GM23338 (cell line): ENCODE measurements at regions not wholly inside any gene's neighbourhood (a gene's known extent, or its start where the extent isn't known, plus 50 kb on each side); places are given as distances from the start of the nearest gene placed in this dataset.

Source experiments
- ATAC-seq: fragments of 200-7000 bp; cut with Tn5 transposase; 3 replicates; pipeline ENCODE4 v1.9.1; 2020
- DNase-seq: peaks from one replicate; pipeline ENCODE4 v3.0.0-alpha.2; 2015; ENCODE audit warnings: low spot score
- H2AFZ ChIP-seq: fragments of 200-600 bp; sonication (generic); 2 replicates; pipeline ENCODE4 v1.8.0; 2016; ENCODE audit warnings: antibody characterized with exemption, mild to moderate bottlenecking, moderate library complexity
- H3F3A ChIP-seq: fragments of 200-600 bp; sonication (generic); replicated peaks from 2 replicates; pipeline ENCODE4 v1.8.0; 2017; ENCODE audit warnings: antibody characterized with exemption, mixed run types, low read depth
- H3K27ac ChIP-seq: fragments of 200-600 bp; sonication (generic); 2 replicates; pipeline ENCODE4 v1.6.1; 2016; ENCODE audit warnings: low read depth
- H3K27me3 ChIP-seq: fragments of 200-600 bp; sonication (generic); 2 replicates; pipeline ENCODE4 v1.8.0; 2016; ENCODE audit warnings: mild to moderate bottlenecking, mixed run types, moderate library complexity; ENCODE audit not compliant: insufficient read depth
- H3K36me3 ChIP-seq: fragments of 200-600 bp; sonication (generic); 2 replicates; pipeline ENCODE4 v1.8.0; 2016; ENCODE audit warnings: mild to moderate bottlenecking; ENCODE audit not compliant: insufficient read depth
- H3K4me1 ChIP-seq: fragments of 200-600 bp; sonication (generic); 2 replicates; pipeline ENCODE4 v1.8.0; 2016; ENCODE audit warnings: mild to moderate bottlenecking, moderate library complexity; ENCODE audit not compliant: insufficient read depth
- H3K4me2 ChIP-seq: fragments of 200-600 bp; sonication (generic); 2 replicates; pipeline ENCODE4 v1.7.1; 2017; ENCODE audit warnings: mixed run types
- H3K4me3 ChIP-seq: fragments of 200-600 bp; sonication (generic); 2 replicates; pipeline ENCODE4 v1.6.1; 2016; ENCODE audit warnings: mixed run types
- H3K79me2 ChIP-seq: fragments of 200-600 bp; sonication (generic); replicated peaks from 2 replicates; pipeline ENCODE4 v1.8.0; 2017; ENCODE audit warnings: mild to moderate bottlenecking; ENCODE audit not compliant: insufficient read depth
- H3K9me2 ChIP-seq: fragments of 200-600 bp; sonication (generic); 2 replicates; pipeline ENCODE4 v1.8.0; 2017; ENCODE audit not compliant: insufficient read depth
- H4K20me1 ChIP-seq: fragments of 200-600 bp; sonication (generic); replicated peaks from 2 replicates; pipeline ENCODE4 v1.8.0; 2017; ENCODE audit warnings: mild to moderate bottlenecking; ENCODE audit not compliant: insufficient read depth
- H3K27ac Mint-ChIP-seq: 2 replicates; pipeline ENCODE4 v1.8.0; 2020; ENCODE audit warnings: inconsistent platforms, mild to moderate bottlenecking, moderate library complexity, mixed read lengths
- H3K27me3 Mint-ChIP-seq: 3 replicates; pipeline ENCODE4 v1.8.0; 2022; ENCODE audit warnings: low read depth, mild to moderate bottlenecking, moderate library complexity, mixed read lengths, inconsistent platforms; ENCODE audit not compliant: insufficient read depth, poor library complexity
- H3K36me3 Mint-ChIP-seq: 3 replicates; pipeline ENCODE4 v1.8.0; 2021; ENCODE audit warnings: low read depth, mild to moderate bottlenecking, inconsistent platforms, moderate library complexity, mixed read lengths
- H3K4me1 Mint-ChIP-seq: 3 replicates; pipeline ENCODE4 v1.8.0; 2020; ENCODE audit warnings: mild to moderate bottlenecking, inconsistent platforms, mixed read lengths
- H3K4me3 Mint-ChIP-seq: 3 replicates; pipeline ENCODE4 v1.8.0; 2021; ENCODE audit warnings: moderate library complexity, mild to moderate bottlenecking, inconsistent platforms, mixed read lengths
- H3K9me3 Mint-ChIP-seq: 3 replicates; pipeline ENCODE4 v1.8.0; 2020; ENCODE audit warnings: moderate library complexity, mild to moderate bottlenecking, inconsistent platforms, mixed read lengths
- CREB1 ChIP-seq: fragments of 250-450 bp; sonication (Bioruptor Pico); IDR thresholded peaks from 2 replicates; pipeline ENCODE4 v1.5.0; 2020; ENCODE audit warnings: low read depth, mild to moderate bottlenecking, moderate library complexity
- EZH2 ChIP-seq: fragments of 200-600 bp; sonication (generic); IDR thresholded peaks from one replicate; pipeline ENCODE4 v1.8.0; 2017; ENCODE audit warnings: antibody characterized with exemption, mild to moderate bottlenecking, low read depth; ENCODE audit not compliant: unreplicated experiment
- EZH2phosphoT487 ChIP-seq: fragments of 200-600 bp; sonication (generic); IDR thresholded peaks from one replicate; pipeline ENCODE4 v1.8.1; 2018; ENCODE audit warnings: antibody characterized with exemption; ENCODE audit not compliant: unreplicated experiment
- JUNB ChIP-seq: IDR thresholded peaks from one replicate; pipeline ENCODE4 v1.6.1; 2016; ENCODE audit warnings: antibody characterized with exemption; ENCODE audit not compliant: unreplicated experiment
- POLR2AphosphoS5 ChIP-seq: IDR thresholded peaks from 2 replicates; pipeline ENCODE4 v1.6.1; 2016; ENCODE audit warnings: antibody characterized with exemption, low read depth
- ZNF114 ChIP-seq: fragments of 250-450 bp; sonication (Bioruptor Pico); IDR thresholded peaks from 2 replicates; pipeline ENCODE4 v1.5.0; 2020; ENCODE audit warnings: mild to moderate bottlenecking, moderate library complexity
- ZNF331 ChIP-seq: fragments of 250-450 bp; sonication (Bioruptor Pico); IDR thresholded peaks from 2 replicates; pipeline ENCODE4 v1.5.0; 2020; ENCODE audit warnings: low read depth, mild to moderate bottlenecking, moderate library complexity
- ZNF462 ChIP-seq: fragments of 250-450 bp; sonication (Bioruptor Pico); IDR thresholded peaks from 2 replicates; pipeline ENCODE4 v1.5.0; 2020; ENCODE audit warnings: mild to moderate bottlenecking, moderate library complexity
- TF ChIP-seq, protein P1 (sequence below): IDR thresholded peaks from 2 replicates; pipeline ENCODE4 v1.6.1; 2016; ENCODE audit warnings: antibody characterized with exemption
- TF ChIP-seq, protein P2 (sequence below): IDR thresholded peaks from one replicate; pipeline ENCODE4 v1.6.1; 2018; ENCODE audit warnings: antibody characterized with exemption; ENCODE audit not compliant: unreplicated experiment

DNA sequence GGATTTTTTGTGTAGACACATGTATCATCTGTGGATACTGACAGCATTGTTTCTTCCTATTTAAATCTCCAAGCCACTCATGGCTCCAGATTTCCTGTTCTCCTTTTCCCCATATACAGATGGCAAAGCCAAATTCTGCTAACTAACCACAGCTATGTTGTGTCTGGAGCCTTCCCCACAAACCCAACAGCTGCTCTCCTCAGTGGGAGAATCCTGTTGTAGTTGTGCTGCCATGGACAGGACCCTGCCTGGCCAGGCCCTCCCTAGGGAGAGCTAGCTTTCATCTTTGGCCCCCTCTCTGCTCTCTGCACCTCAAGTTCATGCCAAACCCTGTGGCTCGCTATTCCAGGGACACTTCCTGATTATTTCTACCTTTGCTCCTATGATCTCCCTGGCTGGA is 106.4 kb upstream of the CCDC90B start:
- Histone ChIP-seq H2AFZ (no peak overlapping the region), H3K9me2 (peaks cover 7% of the 10 kb centered on the region; the same call in 1 of the 2 replicates), H4K20me1 (no peaks in the 10 kb centered on the region), H3K36me3 (no peaks in the 10 kb centered on the region), H3K79me2 (no peaks in the 10 kb centered on the region), H3K27me3 (no peaks in the 10 kb centered on the region), H3K4me3 (no peak overlapping the region), H3F3A (no peaks in the 10 kb centered on the region), H3K27ac (no peak overlapping the region), H3K4me2 (no peak overlapping the region), H3K4me1 (no peaks in the 10 kb centered on the region)
- TF ChIP-seq, protein P1, sequence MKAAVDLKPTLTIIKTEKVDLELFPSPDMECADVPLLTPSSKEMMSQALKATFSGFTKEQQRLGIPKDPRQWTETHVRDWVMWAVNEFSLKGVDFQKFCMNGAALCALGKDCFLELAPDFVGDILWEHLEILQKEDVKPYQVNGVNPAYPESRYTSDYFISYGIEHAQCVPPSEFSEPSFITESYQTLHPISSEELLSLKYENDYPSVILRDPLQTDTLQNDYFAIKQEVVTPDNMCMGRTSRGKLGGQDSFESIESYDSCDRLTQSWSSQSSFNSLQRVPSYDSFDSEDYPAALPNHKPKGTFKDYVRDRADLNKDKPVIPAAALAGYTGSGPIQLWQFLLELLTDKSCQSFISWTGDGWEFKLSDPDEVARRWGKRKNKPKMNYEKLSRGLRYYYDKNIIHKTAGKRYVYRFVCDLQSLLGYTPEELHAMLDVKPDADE: no peak
- TF ChIP-seq EZH2phosphoT487 (no peak), JUNB (no peak)
- no peak for DNase-seq
- ATAC-seq: no peak
- Mint-ChIP-seq H3K4me1 (no peaks in the 10 kb centered on the region), H3K4me3 (no peak overlapping the region), H3K27me3 (no peaks in the 10 kb centered on the region), H3K9me3 (peaks cover 5% of the 10 kb centered on the region; the same call in 2 of the 3 replicates), H3K27ac (no peak overlapping the region), H3K36me3 (no peaks in the 10 kb centered on the region; the same call in 2 of the 3 replicates)

- no peak overlapping the region for H3K4me3 ChIP-seq
- no peak overlapping the region for H3K4me3 Mint-ChIP-seq
- no peak for TF ChIP-seq EZH2
- no peak for TF ChIP-seq EZH2phosphoT487
- TF ChIP-seq CREB1: no peak
- TF ChIP-seq, protein P2, sequence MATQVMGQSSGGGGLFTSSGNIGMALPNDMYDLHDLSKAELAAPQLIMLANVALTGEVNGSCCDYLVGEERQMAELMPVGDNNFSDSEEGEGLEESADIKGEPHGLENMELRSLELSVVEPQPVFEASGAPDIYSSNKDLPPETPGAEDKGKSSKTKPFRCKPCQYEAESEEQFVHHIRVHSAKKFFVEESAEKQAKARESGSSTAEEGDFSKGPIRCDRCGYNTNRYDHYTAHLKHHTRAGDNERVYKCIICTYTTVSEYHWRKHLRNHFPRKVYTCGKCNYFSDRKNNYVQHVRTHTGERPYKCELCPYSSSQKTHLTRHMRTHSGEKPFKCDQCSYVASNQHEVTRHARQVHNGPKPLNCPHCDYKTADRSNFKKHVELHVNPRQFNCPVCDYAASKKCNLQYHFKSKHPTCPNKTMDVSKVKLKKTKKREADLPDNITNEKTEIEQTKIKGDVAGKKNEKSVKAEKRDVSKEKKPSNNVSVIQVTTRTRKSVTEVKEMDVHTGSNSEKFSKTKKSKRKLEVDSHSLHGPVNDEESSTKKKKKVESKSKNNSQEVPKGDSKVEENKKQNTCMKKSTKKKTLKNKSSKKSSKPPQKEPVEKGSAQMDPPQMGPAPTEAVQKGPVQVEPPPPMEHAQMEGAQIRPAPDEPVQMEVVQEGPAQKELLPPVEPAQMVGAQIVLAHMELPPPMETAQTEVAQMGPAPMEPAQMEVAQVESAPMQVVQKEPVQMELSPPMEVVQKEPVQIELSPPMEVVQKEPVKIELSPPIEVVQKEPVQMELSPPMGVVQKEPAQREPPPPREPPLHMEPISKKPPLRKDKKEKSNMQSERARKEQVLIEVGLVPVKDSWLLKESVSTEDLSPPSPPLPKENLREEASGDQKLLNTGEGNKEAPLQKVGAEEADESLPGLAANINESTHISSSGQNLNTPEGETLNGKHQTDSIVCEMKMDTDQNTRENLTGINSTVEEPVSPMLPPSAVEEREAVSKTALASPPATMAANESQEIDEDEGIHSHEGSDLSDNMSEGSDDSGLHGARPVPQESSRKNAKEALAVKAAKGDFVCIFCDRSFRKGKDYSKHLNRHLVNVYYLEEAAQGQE: no peak
- TF ChIP-seq, protein P1: no peak
- TF ChIP-seq POLR2AphosphoS5: no peak
- no peak for TF ChIP-seq ZNF462 (CRISPR knock-in tag)
- TF ChIP-seq ZNF331 (CRISPR knock-in tag): no peak
- TF ChIP-seq ZNF114: no peak
Observed at GRCh38 chr11:83389975-83390374, 103.8 kb upstream of the CCDC90B start.

More at GRCh38 chr11:83389975-83390374, 103.8 kb upstream of the CCDC90B start:
- H3K27ac ChIP-seq: no peak overlapping the region
- H3K36me3 Mint-ChIP-seq: peaks cover 8% of the 10 kb centered on the region; the same call in 2 of the 3 replicates
- ATAC-seq (no peak), DNase-seq (no peak)
- H2AFZ ChIP-seq: no peak overlapping the region
- peaks cover 22% of the 10 kb centered on the region for H3K9me3 Mint-ChIP-seq
- H3K27me3 ChIP-seq: no peaks in the 10 kb centered on the region
- 0 out of 2 replicates have a peak, but pooled peaks cover 3% of the 10 kb centered on the region for H3K36me3 ChIP-seq
- H3K4me2 ChIP-seq: no peak overlapping the region
- no peaks in the 10 kb centered on the region for H3K79me2 ChIP-seq
- no peaks in the 10 kb centered on the region for H3F3A ChIP-seq
- no peaks in the 10 kb centered on the region for H3K27me3 Mint-ChIP-seq
- H3K4me1 ChIP-seq: no peaks in the 10 kb centered on the region
- peaks cover 7% of the 10 kb centered on the region; the same call in 1 of the 2 replicates for H3K9me2 ChIP-seq
- H3K27ac Mint-ChIP-seq: no peak overlapping the region
- H4K20me1 ChIP-seq: no peaks in the 10 kb centered on the region
- no peaks in the 10 kb centered on the region for H3K4me1 Mint-ChIP-seq
